Esophagus squamous epithelium (tissue), 5 donors: ENCODE measurements at regions not wholly inside any gene's neighbourhood (a gene's known extent, or its start where the extent isn't known, plus 50 kb on each side); places are given as distances from the start of the nearest gene placed in this dataset.

Source experiments
- DNase-seq: peaks from one replicate; lab custom pipeline; 2025; lab: John Stamatoyannopoulos, UW
- H3K27ac ChIP-seq, 4 donors: fragments of 200-600 bp; sonication (generic); one replicate each; pipeline ENCODE4 v1.5.1; 2016 to 2019; ENCODE audit warnings: mild to moderate bottlenecking in 1 of 4
- H3K27me3 ChIP-seq, 4 donors: fragments of 200-600 bp; sonication (generic); 1 replicate in 3 of 4; 2 replicates in 1 of 4; pipeline versions ENCODE4 v1.5.1 to v1.6.0; 2017 to 2021; ENCODE audit warnings: antibody characterized with exemption in 1 of 4
- H3K36me3 ChIP-seq, 3 donors: fragments of 200-600 bp; sonication (generic); one replicate each; pipeline ENCODE4 v1.5.1; 2016 to 2019
- H3K4me1 ChIP-seq, 3 donors: fragments of 200-600 bp; sonication (generic); one replicate each; pipeline ENCODE4 v1.5.1; 2017 to 2019
- H3K4me3 ChIP-seq, 4 donors: fragments of 200-600 bp; sonication (generic); 1 replicate in 3 of 4; 2 replicates in 1 of 4; pipeline ENCODE4 v1.5.1; 2016 to 2019; ENCODE audit warnings: mild to moderate bottlenecking in 2 of 4, moderate library complexity in 1 of 4
- H3K9me3 ChIP-seq, 3 donors: fragments of 200-600 bp; sonication (generic); one replicate each; pipeline ENCODE4 v1.5.1; 2016 to 2019
- CTCF ChIP-seq, 6 experiments: fragments of 450-650 bp in 4 of 6; fragments of 200-600 bp in 2 of 6; sonication (generic) in 2 of 6; IDR thresholded peaks; one replicate each; pipeline ENCODE4 v1.5.1; 2016 to 2019; ENCODE audit warnings: antibody characterized with exemption in 6 of 6, mild to moderate bottlenecking in 4 of 6, moderate library complexity in 4 of 6
- POLR2A ChIP-seq, 4 donors: fragments of 450-650 bp; IDR thresholded peaks; one replicate each; pipeline ENCODE4 v1.6.1; 2017; ENCODE audit warnings: antibody characterized with exemption in 4 of 4, mild to moderate bottlenecking in 4 of 4, moderate library complexity in 3 of 4
- WGBS, 2 donors: methylation state at CpG; one replicate each; pipeline ENCODE4 v1.1.5; 2018; 5-methylcytosine and 5-hydroxymethylcytosine counted together
- intact Hi-C: fragments of 100-400 bp; cut with DNase I; formaldehyde crosslinking; loops from one replicate; pipeline ENCODE4 v1.15.0; 2022
- donor health status: DM: yes; HTN: yes; CAD: no.

GRCh38 chr2:75788902-75789301, 78.2 kb upstream of the GCFC2 start:
- H3K9me3 ChIP-seq = no peaks in the 10 kb centered on the region
- no peak overlapping the region for H3K27ac ChIP-seq
- H3K4me1 ChIP-seq = no peaks in the 10 kb centered on the region
- DNase-seq = no peak
- intact Hi-C loops = no loop called here
- TF ChIP-seq CTCF (IDR thresholded peaks at IDR 0.05) (no peak), POLR2A (IDR thresholded peaks at IDR 0.05) (no peak)
- H3K4me3 ChIP-seq = no peak overlapping the region
- no peaks in the 10 kb centered on the region for H3K36me3 ChIP-seq
- 83% methylated on average over 1 of the region's 1 CpG; no CpG with 5 or more reads in 1 of the 2 donors for WGBS, 2 donors
- no peaks in the 10 kb centered on the region for H3K27me3 ChIP-seq

- H3K36me3 ChIP-seq = no peaks in the 10 kb centered on the region
- no peaks in the 10 kb centered on the region for H3K4me1 ChIP-seq
- no peak for DNase-seq
- no peaks in the 10 kb centered on the region for H3K27me3 ChIP-seq
- no peak overlapping the region for H3K27ac ChIP-seq
- WGBS, 2 donors = 56 to 60% methylated on average over 4 of the region's 4 CpGs
- no peaks in the 10 kb centered on the region for H3K9me3 ChIP-seq
- intact Hi-C loops = no loop called here
- H3K4me3 ChIP-seq = no peak overlapping the region
- TF ChIP-seq CTCF (IDR thresholded peaks at IDR 0.05) (no peak), POLR2A (IDR thresholded peaks at IDR 0.05) (no peak)
These were observed 77.4 kb upstream of the GCFC2 start for GRCh38 chr2:75788154-75788553.

- intact Hi-C loops = no loop called here
These were observed 76.9 kb upstream of the GCFC2 start for GRCh38 chr2:75787532-75788132.

GRCh38 chr2:75775311-75775823, 64.7 kb upstream of the GCFC2 start:
- DNase-seq = no peak
- Histone ChIP-seq H3K27me3 (no peaks in the 10 kb centered on the region), H3K4me1 (no peaks in the 10 kb centered on the region), H3K27ac (no peak overlapping the region), H3K36me3 (no peaks in the 10 kb centered on the region), H3K4me3 (no peak overlapping the region), H3K9me3 (no peaks in the 10 kb centered on the region)
- TF ChIP-seq POLR2A (IDR thresholded peaks at IDR 0.05) = no peak
- no peak for TF ChIP-seq CTCF (IDR thresholded peaks at IDR 0.05)
- WGBS, 2 donors = 36 to 44% methylated on average over 3 of the region's 3 CpGs
- intact Hi-C loops = no loop called here

More at GRCh38 chr2:75787532-75788132, 76.9 kb upstream of the GCFC2 start:
- Histone ChIP-seq H3K4me1 (no peaks in the 10 kb centered on the region), H3K27ac (no peak overlapping the region), H3K4me3 (no peak overlapping the region), H3K36me3 (no peaks in the 10 kb centered on the region), H3K9me3 (no peaks in the 10 kb centered on the region), H3K27me3 (no peaks in the 10 kb centered on the region)
- TF ChIP-seq CTCF (IDR thresholded peaks at IDR 0.05) (peak in 3 of 6 experiments; percentile 21 to 35 (median 27)), POLR2A (IDR thresholded peaks at IDR 0.05) (no peak)
- 19 to 20% methylated on average over 5 of the region's 5 CpGs for WGBS, 2 donors
- no peak for DNase-seq

- H3K4me1 ChIP-seq = no peaks in the 10 kb centered on the region
- no peaks in the 10 kb centered on the region for H3K36me3 ChIP-seq
- H3K9me3 ChIP-seq = no peaks in the 10 kb centered on the region
- intact Hi-C loops = no loop called here
- no peak for TF ChIP-seq CTCF (IDR thresholded peaks at IDR 0.05)
- no peak for TF ChIP-seq POLR2A (IDR thresholded peaks at IDR 0.05)
- DNase-seq = no peak
- H3K27me3 ChIP-seq = no peaks in the 10 kb centered on the region
- 35 to 42% methylated on average over 5 of the region's 5 CpGs for WGBS, 2 donors
- no peak overlapping the region for H3K4me3 ChIP-seq
- H3K27ac ChIP-seq = no peak overlapping the region
These were observed 62.4 kb upstream of the GCFC2 start for GRCh38 chr2:75772908-75773630.
